HG03103 (cell line): ENCODE measurements at regions not wholly inside any gene's neighbourhood (a gene's known extent, or its start where the extent isn't known, plus 50 kb on each side); places are given as distances from the start of the nearest gene placed in this dataset.
"Not testable (repeated sequence)": the region's sequence is repeated elsewhere in the genome, so short reads cannot be mapped to it uniquely, and the experiment has no call there.

Experiments
- ATAC-seq: cut with Tn5 transposase; IDR thresholded peaks from one replicate; pipeline ENCODE4 v1.9.1; 2021; ENCODE audit warnings: low read depth; ENCODE audit not compliant: unreplicated experiment

DNA sequence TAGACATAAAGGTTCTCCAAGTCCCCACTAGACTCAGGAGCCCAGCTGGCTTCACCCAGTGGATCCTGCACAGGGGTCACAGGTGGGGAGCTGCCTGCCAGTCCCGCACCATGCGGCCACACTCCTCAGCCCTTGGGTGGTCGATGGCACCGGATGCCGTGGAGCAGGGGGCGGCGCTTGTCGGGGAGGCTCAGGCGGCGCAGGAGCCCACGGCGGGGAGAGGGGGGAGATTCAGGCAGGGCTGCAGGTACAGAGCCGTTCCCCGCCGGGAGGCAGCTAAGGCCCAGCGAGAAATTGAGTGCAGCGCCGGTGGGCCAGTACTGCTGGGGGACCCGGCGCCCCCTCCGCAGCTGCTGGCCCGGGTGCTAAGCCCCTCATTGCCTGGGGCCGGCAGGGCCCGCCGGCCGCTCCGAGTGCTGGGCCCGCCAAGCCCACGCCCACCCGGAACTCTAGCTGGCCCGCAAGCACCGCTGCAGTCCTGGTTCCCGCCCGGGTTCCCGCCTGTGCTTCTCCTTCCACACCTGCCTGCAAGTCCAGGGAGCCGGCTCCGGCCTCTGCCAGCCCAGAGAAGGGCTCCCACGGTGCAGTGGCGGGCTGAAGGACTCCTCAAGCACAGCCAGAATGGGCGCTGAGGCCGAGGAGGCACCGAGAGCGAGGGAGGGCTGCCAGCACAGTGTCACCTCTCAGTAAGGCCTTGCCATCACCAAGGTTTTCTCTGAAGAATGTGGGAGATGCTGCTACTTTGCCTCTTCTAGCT, 58.4 kb upstream of the PPP1R12A start:
- no peak for ATAC-seq

DNA sequence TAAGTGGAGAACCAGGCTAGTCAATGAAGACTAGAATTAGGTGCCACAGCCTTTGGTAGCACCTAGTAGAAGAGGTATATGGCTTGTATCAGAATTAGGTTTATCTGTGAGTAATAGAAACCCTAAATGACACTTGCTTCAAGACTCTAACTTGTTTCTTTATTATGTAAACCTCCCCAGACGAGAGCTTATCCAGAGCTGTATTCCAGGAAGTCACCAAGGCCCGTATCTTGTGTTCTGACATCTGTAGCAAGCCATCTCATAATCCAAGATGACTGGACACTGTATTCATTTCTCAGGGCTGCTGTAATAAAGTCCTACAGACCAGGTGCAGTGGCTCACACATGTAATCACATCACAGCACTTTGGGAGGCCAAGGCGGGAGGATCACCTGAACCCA, 56.7 kb upstream of the PPP1R12A start:
- no peak for ATAC-seq

DNA sequence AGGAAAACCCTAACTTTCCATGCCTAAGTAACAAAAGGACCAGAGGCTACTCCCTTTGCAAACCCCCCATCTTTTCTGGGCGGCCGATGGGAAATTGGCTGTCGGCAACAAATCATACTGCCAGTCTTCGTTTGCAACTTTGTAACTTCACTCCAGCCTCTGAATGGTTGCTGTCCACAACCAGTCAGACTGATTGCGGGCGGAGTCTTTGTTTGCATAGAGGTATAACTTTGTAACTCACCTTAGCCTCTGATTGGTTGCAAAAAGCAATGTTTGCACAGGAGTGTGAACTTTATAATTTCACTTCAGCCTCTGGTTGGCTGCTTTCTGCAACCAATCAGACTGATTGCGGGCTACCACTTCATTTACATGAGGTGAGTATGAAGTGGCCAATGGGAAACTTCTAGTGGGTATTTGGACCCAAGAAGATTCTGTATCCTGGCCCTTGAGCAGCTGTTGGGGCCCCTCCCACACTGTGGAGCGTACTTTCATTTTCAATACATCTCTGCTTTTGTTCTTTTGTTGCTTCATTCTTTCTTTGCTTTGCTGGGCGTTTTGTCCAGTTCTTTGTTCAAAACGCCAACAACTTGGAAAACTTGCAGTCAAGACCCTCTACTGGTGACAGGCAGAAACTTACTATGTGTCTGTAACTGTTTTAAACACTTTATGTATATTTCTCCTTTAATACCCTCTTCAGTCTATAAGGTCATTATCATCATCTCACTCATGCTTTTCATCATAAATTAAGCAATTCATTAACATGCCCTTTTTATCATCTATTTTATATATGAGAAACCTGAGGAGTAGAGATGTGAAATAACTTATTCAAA, 55.8 kb upstream of the PPP1R12A start:
- ATAC-seq, result not testable (repeated sequence)

DNA sequence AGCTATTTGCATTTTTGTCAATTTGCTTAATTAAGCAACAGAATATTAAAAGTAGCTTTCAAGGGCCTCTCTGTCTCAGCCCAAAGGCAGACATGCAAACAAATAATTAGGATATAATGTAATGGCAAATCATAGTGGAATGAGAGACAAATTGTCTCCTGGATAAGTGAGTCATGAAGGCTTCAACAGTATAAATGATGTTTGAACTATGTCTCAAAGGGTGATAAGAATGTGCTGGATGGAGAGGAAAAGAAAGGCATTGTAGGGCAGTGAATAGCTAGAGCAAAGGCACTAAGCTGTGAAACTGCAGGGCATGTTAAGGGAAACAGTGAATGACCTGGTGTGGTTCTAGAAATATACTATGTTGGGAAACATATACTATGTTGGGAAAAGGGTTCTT, 53.5 kb upstream of the PPP1R12A start:
- ATAC-seq, result no peak

DNA sequence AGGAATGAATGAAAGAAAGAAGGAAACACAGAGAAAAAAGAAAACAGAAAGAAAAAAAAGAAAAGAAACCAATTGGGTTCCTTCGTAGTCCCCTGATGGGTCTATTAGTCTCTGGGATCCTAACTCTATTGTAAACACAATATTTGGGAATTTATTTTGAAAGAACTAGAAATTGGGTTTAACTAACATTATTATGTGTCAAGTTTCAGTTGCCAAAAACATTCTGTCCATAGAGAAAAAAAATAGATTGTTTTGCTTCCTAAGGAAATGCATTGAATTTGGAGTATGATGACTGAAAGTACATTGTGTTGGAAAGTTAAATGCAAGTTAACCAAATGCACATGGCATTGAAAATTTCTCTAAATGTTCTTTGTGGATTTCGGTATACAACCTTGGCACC, 52.8 kb upstream of the PPP1R12A start:
- ATAC-seq, result no peak
